Heart left ventricle (tissue), 16 donors: ENCODE measurements at regions not wholly inside any gene's neighbourhood (a gene's known extent, or its start where the extent isn't known, plus 50 kb on each side); places are given as distances from the start of the nearest gene placed in this dataset.

Source experiments
- ATAC-seq, 4 donors: fragments of 200-7000 bp; cut with Tn5 transposase; one replicate each; pipeline ENCODE4 v1.9.1; 2020 to 2022; ENCODE audit warnings: moderate library complexity in 4 of 4, mild to moderate bottlenecking in 3 of 4, moderate number of reproducible peaks in 1 of 4
- DNase-seq, 5 donors: peaks; one replicate each; pipeline ENCODE4 v3.0.0-alpha.2; 2020
- H3K27ac ChIP-seq, 12 donors: fragments of 200-600 bp; sonication (generic) in 4 of 12; one replicate each; pipeline versions ENCODE4 v1.5.0 to v1.8.0; 2016 to 2022; ENCODE audit warnings: mild to moderate bottlenecking in 2 of 12
- H3K27me3 ChIP-seq, 9 donors: fragments of 200-600 bp; sonication (generic) in 2 of 9; one replicate each; pipeline versions ENCODE4 v1.5.1 to v1.8.0; 2016 to 2022; ENCODE audit warnings: mild to moderate bottlenecking in 3 of 9
- H3K36me3 ChIP-seq, 9 donors: fragments of 200-600 bp; sonication (generic) in 2 of 9; one replicate each; pipeline versions ENCODE4 v1.5.0 to v1.8.0; 2018 to 2022; ENCODE audit warnings: mild to moderate bottlenecking in 2 of 9
- H3K4me1 ChIP-seq, 12 donors: fragments of 200-600 bp; sonication (generic) in 4 of 12; one replicate each; pipeline versions ENCODE4 v1.5.0 to v1.8.0; 2016 to 2022; ENCODE audit warnings: mild to moderate bottlenecking in 3 of 12
- H3K4me3 ChIP-seq, 12 donors: fragments of 200-600 bp; sonication (generic) in 4 of 12; one replicate each; pipeline versions ENCODE4 v1.5.0 to v1.8.0; 2017 to 2022; ENCODE audit warnings: mild to moderate bottlenecking in 9 of 12, moderate library complexity in 4 of 12
- H3K9me3 ChIP-seq, 12 donors: fragments of 200-600 bp; sonication (generic) in 4 of 12; one replicate each; pipeline versions ENCODE4 v1.5.0 to v1.8.0; 2016 to 2022; ENCODE audit warnings: mild to moderate bottlenecking in 1 of 12
- POLR2A ChIP-seq, 2 donors: fragments of 450-650 bp; IDR thresholded peaks; one replicate each; pipeline ENCODE4 v1.6.1; 2017; ENCODE audit warnings: antibody characterized with exemption in 2 of 2, mild to moderate bottlenecking in 2 of 2, moderate library complexity in 2 of 2
- WGBS, 4 donors: extraction: QIAGEN DNeasy Blood & Tissue Kit in 2 of 4; methylation state at CpG; one replicate each; pipeline versions ENCODE4 v1.1.5 to v1.1.7; 2013 to 2018; 5-methylcytosine and 5-hydroxymethylcytosine counted together
- intact Hi-C, 10 donors: fragments of 100-400 bp; cut with DNase I; formaldehyde crosslinking; loops; one replicate each; pipeline versions ENCODE4 v1.11.1 to v1.14.2; 2022
- TF ChIP-seq, protein P1 (sequence below), 12 donors: fragments of 200-600 bp; sonication (generic) in 4 of 12; IDR thresholded peaks; one replicate each; pipeline versions ENCODE4 v1.5.0 to v1.8.0; 2018 to 2022; ENCODE audit warnings: antibody characterized with exemption in 12 of 12, mild to moderate bottlenecking in 5 of 12
- donor health status: ischemic (EF 13 %, LVEDD 7.1; RV severe dilation, severe dysfunction).
- donor health status: healthy with polysubstance abuse.
- donor health status: DM: no; HTN: yes; CAD: no.
- donor health status: DM: no; HTN: no; CAD: no.
- donor health status: ischemic (EF 25% LVEDD 6.9; RV normal size, moderate dysfunction).
- donor health status: ischemic (EF 25% LVEDD 5.7; RV mildly dilated, moderate dysfunction).
- donor health status: healthy.
- donor health status: DM: yes; HTN: yes; CAD: no.
- donor health status: ischemic (EF 35%, LVEDD 5.7; RV mildly dilated, moderate dysfunction).
- donor health status: nonischemic (EF 11% LVEDD 7.7; RV severe dilation, severe dysfunction).
- donor health status: DM: yes; HTN: yes; CAD: no.
- donor health status: PGD.
- donor health status: ischemic (EF 29% LVEDD 5.4; RV normal size, mild dysfunction).
- donor health status: nonischemic (EF 23%, LVEDD 6.1; RV moderate dilation, normal function).

DNA sequence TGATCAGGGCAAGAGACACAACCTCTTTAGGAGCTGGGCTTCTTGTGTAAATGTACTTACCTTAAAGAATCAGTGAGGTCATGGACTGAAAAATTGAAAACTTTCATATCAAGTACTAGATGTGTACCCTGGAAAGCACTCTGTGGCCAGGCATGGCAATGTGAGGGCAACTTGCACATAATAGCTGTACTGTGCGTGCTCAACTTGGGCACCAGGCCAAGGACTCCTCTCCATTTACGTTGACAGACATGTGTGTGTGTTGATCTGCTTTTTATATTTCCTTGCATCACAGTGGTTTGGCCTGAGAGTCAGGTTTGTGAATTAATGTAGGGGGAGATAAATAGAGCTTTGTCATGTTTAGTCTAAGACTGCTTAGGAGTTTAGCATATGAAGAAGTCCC is 669.5 kb upstream of the REG3G start:
- intact Hi-C loops: no loop called here
- WGBS, 4 donors: 47 to 62% (median 48%) methylated on average over 2 of the region's 2 CpGs
- TF ChIP-seq, protein P1, sequence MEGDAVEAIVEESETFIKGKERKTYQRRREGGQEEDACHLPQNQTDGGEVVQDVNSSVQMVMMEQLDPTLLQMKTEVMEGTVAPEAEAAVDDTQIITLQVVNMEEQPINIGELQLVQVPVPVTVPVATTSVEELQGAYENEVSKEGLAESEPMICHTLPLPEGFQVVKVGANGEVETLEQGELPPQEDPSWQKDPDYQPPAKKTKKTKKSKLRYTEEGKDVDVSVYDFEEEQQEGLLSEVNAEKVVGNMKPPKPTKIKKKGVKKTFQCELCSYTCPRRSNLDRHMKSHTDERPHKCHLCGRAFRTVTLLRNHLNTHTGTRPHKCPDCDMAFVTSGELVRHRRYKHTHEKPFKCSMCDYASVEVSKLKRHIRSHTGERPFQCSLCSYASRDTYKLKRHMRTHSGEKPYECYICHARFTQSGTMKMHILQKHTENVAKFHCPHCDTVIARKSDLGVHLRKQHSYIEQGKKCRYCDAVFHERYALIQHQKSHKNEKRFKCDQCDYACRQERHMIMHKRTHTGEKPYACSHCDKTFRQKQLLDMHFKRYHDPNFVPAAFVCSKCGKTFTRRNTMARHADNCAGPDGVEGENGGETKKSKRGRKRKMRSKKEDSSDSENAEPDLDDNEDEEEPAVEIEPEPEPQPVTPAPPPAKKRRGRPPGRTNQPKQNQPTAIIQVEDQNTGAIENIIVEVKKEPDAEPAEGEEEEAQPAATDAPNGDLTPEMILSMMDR (IDR thresholded peaks at IDR 0.05): no peak

DNA sequence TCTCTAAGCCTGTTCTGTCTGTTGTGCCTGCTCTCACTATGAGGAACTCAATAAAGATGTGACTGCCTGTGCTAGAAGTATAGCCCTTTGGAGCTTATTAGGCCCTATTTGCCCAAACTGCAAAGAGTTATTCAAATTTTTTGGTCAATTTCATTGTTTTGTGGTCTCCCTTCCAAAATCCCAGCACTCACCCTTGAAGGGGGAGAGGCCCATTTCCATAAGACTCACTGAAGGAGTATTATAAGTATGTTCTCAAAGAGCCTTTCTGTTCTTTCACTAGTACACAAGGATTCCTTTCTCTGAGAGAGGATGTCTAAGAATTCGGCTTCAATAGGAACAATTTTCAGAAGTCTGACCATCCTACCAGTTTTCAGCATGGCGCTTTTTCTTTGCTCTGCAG is 641.9 kb upstream of the REG3G start:
- DNase-seq (no peak), ATAC-seq (no peak)
- Histone ChIP-seq H3K36me3 (no peaks in the 10 kb centered on the region), H3K9me3 (peaks cover 0 to 12% (median 0%) of the 10 kb centered on the region in 12 donors), H3K4me1 (no peaks in the 10 kb centered on the region), H3K27ac (no peak overlapping the region), H3K4me3 (no peak overlapping the region), H3K27me3 (no peaks in the 10 kb centered on the region)
- WGBS, 4 donors: 66 to 94% (median 71%) methylated on average over 2 of the region's 2 CpGs
- intact Hi-C loops: no loop called here
- TF ChIP-seq POLR2A (IDR thresholded peaks at IDR 0.05): no peak
- TF ChIP-seq, protein P1 (IDR thresholded peaks at IDR 0.05): no peak

More for the DNA sequence above, 669.5 kb upstream of the REG3G start:
- H3K4me1 ChIP-seq: no peaks in the 10 kb centered on the region
- H3K27me3 ChIP-seq: no peaks in the 10 kb centered on the region
- ATAC-seq (no peak), DNase-seq (no peak)
- no peaks in the 10 kb centered on the region for H3K36me3 ChIP-seq
- no peak overlapping the region for H3K27ac ChIP-seq
- no peak overlapping the region for H3K4me3 ChIP-seq
- H3K9me3 ChIP-seq: no peaks in the 10 kb centered on the region

DNA sequence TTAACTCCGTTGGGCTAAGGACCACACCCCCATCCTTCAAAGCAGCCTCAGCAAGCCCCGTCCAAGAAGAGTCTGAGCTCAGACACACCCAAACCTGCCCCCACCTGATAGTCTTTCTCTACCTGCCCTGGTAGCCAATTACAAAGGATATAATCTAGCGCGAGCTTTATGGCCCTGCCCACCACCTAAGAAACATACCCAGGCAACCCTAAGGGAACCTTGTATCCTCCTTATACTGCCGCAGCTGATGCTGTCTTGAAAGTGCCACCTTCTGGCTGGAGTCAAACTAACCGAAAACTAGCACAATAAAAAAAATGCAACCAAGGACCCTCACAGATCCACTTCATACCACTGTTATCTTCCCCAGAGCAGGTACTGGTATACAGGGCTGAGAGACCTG is 628.3 kb upstream of the REG3G start:
- Histone ChIP-seq H3K36me3 (no peaks in the 10 kb centered on the region), H3K9me3 (peaks cover 0 to 26% (median 4%) of the 10 kb centered on the region in 12 donors), H3K27ac (no peak overlapping the region), H3K4me3 (no peak overlapping the region), H3K4me1 (no peaks in the 10 kb centered on the region), H3K27me3 (no peaks in the 10 kb centered on the region)
- DNase-seq (no peak), ATAC-seq (no peak)
- WGBS, 4 donors: 85 to 90% (median 86%) methylated on average over 6 of the region's 6 CpGs
- intact Hi-C loops: no loop called here
- no peak for TF ChIP-seq POLR2A (IDR thresholded peaks at IDR 0.05)
- TF ChIP-seq, protein P1 (IDR thresholded peaks at IDR 0.05): no peak

DNA sequence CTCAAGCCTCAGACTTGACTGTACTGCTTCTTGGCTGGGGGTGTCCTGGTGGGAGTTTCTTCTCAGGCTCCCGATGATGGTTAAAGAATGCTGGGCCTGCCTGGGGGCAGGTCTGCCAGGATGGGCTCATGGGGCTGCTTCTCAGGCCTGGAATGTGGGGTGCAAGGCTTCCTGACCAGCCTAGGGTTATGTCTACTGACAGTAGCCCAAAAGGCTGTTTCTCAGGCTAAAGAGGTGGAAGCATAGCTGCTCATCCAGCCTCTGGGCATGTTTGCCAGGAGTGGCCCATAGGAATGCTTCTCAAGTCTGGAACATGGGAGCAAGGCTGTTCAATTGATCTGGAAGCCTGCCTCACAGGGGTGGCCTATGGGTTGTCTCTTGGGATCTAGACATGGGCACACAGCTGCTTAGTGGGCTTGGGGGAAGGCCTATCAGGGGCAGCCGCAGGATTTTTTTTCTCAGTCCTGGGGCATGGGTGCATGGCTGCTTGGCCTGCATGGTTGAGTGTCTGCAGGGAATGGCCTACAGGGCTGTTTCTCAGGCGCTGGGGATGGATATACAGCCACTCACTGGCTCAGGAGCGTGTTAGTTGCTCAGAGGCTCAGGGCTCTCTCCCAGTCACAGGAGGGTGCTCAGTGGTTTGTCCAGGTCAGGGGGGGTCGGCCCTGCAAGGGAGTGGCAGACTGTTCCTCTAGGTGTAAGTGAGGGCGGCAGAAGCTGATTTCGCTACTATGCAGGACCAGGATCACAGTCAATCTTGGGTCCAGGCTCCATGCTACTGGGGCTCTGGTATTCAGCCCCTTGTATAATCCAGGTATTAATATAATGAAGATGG is 617.3 kb upstream of the REG3G start:
- H3K27me3 ChIP-seq: no peaks in the 10 kb centered on the region
- DNase-seq (peak in 1 of 5 donors; percentile 18), ATAC-seq (no peak)
- H3K36me3 ChIP-seq: no peaks in the 10 kb centered on the region
- TF ChIP-seq POLR2A (IDR thresholded peaks at IDR 0.05): no peak
- TF ChIP-seq, protein P1 (IDR thresholded peaks at IDR 0.05): no peak
- intact Hi-C loops: no loop called here
- no peak overlapping the region for H3K4me3 ChIP-seq
- WGBS, 4 donors: 72 to 90% (median 83%) methylated on average over 6 to 7 of the region's 7 CpGs
- peaks cover 0 to 7% (median 0%) of the 10 kb centered on the region in 12 donors for H3K9me3 ChIP-seq
- no peaks in the 10 kb centered on the region for H3K4me1 ChIP-seq
- no peak overlapping the region for H3K27ac ChIP-seq
